ENCODE measurements at regions not wholly inside any gene's neighbourhood (a gene's known extent, or its start where the extent isn't known, plus 50 kb on each side); places are given as distances from the start of the nearest gene placed in this dataset.

- TF ChIP-seq YY1 (IDR thresholded peaks at IDR 0.05; ENCODE audit: insufficient read depth, insufficient read length) (no peak), ZNF274 (IDR thresholded peaks at IDR 0.05; ENCODE audit: low read depth, low read length) (no peak)
Observed at GRCh38 chrX:446245-446644, 59.5 kb upstream of the PPP2R3B start.

All from NT2/D1 (cell line).